NCI-H1694 (cell line): ENCODE measurements at regions not wholly inside any gene's neighbourhood (a gene's known extent, or its start where the extent isn't known, plus 50 kb on each side); places are given as distances from the start of the nearest gene placed in this dataset.
A peak's percentile ranks its signal among the peaks of the same experiment; 100 is the strongest.
"Not testable (repeated sequence)": the region's sequence is repeated elsewhere in the genome, so short reads cannot be mapped to it uniquely, and the experiment has no call there.

Source experiments
- DNase-seq: peaks from one replicate; lab custom pipeline; 2025; lab: John Stamatoyannopoulos, UW

DNA sequence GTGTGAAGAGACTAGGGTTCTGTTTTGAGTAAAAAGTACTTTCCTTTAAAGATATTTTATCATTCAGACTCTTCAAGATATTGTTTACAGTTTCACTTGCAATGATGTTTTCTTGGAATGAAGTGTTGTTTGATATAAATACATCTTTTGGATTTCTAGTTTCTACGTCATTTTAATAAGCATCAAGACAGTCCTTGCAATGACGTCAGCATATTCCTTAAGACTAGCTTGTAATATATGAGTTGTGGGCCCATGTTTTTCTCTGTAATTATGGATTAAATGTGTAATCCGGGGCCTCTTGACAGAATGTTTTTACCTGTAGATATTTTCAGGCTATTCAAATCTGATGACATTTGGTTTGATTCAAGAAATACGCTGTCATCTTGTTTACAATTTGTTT is 66.1 kb downstream of the RBMX2 start:
- DNase-seq: no peak

- DNase-seq: no peak
These were observed 66.7 kb downstream of the RBMX2 start for GRCh38 chrX:130468395-130468923.

DNA sequence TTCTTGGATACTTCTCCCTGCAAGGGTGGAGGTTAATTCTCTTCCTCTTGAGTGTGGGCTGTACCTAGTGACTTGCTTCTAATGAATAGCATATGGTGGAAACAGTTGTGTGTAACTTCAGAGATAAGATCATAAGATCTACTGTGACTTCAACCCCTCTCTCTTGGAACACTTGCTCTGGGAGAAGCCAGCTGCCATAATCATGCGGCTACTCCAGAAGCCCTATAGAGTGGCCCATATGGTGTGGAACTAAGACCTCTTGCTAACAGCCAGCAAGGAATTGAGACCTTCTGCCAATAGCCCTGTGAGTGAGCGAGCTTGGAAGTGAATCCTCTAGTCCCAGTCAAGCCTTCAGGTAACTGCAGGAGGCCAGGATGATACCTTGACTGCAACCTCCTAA is 81.1 kb downstream of the RBMX2 start:
- DNase-seq: no peak

GRCh38 chrX:130485870-130486269 is 84.1 kb downstream of the RBMX2 start:
- DNase-seq: no peak

GRCh38 chrX:130495502-130495901 is 93.7 kb downstream of the RBMX2 start:
- DNase-seq: not testable (repeated sequence)

- no peak for DNase-seq
These were observed 95.7 kb downstream of the RBMX2 start for GRCh38 chrX:130497531-130497930.

GRCh38 chrX:130498653-130499274 is 97.0 kb downstream of the RBMX2 start:
- no peak for DNase-seq

- DNase-seq: no peak
These were observed 100.3 kb downstream of the RBMX2 start for GRCh38 chrX:130502016-130502570.

DNA sequence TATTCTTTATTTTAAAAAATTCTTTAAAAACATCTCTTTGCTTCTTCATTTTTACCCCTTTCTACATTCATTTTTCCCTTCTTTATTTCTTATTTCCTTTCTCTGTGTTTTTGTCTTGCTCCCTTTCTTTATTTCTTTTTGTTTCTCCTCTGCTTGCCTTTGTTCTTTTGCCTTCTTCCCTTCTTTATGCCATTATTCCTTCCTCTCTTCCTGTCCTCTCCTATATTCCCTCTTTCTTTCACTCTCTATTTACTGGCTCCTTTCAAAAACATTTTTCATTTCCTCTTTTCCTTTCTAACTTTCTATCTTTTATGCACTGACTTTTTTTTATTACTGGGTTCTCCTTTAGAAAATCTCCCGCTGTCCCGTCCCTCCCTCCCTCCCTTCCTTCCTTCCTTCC is 102.2 kb downstream of the RBMX2 start:
- DNase-seq: no peak

DNA sequence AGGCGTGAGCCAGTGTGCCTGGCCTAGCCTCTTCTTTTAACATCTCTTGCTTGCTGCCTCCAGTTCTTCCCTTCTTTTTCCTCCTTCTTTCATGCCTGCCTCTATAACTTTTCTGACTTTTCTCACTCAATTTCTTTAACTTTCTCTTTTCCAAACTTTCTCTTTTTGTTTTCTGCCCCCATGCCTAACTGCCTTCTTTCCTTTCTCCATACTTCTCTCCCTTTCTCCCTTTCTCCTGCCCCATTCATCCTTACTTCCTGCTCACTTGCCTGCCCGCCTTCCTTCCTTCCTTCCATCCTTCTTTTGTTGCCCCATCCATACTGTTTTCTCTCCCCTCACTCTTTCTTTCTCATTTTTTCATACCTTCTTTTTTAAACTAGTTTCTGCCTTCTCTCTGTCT is 105.2 kb downstream of the RBMX2 start:
- DNase-seq: no peak

DNA sequence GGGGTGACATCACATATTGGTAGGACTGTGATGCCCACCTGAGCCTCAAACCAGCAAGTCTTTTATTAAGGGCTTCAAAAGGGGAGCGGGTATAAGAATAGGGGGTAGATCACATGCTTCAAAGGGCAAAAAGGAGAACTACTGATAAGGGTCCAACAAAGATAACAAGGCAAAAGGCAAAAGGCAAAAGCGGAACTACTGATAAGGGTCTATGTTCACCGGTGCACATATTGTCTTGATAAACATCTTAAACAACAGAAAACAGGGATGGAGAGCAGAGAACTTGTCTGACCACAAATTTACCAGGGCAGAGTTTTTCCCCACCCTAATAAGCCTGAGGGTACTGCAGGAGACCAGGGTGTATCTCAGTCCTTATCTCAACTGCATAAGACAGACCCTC is 110.7 kb downstream of the RBMX2 start:
- not testable (repeated sequence) for DNase-seq

DNA sequence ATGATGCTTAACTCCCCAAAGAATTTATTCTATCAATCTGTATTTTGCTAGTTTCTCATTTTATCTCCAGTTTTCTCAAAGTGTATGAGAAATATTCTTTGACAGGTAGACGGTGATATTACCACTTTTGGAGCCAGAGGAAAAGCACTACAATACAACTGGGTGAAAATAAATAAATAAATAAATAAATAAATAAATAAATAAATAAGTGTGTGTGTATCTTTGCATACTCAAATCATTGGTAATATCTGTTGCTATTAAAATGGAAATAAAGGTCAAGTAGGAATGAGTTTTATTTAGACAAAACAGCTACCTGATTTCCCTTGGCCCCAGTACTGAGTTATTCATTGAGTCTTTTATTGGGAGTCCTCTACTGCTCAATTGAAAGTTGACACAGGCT is 114.3 kb downstream of the RBMX2 start:
- DNase-seq: no peak

DNA sequence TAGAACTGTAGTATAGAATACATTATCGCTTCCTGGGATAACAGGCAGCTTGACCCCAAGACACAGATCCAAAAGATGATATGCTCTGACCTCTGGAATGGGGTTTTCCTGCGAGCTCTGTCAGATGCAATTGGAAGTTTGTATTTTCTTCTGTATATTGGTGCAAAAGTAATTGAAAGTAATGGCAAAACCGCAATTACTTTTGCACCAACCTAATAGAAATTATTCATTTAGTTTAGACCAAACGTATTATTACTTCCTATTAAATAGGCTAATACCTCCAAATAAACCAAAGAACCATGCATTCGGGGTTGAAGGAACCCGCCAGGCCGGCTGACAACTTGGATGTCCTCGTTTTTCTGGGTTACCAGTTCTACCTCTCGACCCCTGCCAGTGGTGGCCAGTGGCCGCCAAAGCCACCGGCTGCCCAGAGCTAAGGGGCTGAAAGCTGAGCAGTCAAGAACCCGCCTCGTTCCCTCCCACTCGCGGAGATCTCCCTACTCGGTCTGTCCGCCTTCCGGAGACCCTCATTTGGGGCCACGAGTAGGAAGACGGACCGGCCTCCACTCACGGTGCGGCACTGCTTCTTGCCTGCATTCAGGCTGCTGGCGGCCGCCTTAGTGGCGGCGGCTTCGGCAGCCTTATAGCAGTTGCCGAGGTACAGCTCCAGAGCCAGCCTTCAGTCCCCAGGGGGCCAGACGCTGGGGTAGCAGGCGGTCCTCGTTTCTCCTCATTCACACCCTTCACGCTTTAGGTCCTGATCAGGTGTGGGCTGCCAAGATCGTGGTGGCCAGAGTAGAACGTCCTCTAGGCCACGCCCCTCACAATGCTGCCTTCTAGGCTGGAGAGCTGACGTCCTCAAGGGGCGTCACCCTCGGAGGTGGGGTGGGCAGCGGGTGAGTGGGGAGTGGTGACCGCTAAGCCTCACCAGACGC is 121.9 kb downstream of the RBMX2 start:
- no peak for DNase-seq

- no peak for DNase-seq
These were observed 122.8 kb downstream of the RBMX2 start for GRCh38 chrX:130524476-130525194.

DNA sequence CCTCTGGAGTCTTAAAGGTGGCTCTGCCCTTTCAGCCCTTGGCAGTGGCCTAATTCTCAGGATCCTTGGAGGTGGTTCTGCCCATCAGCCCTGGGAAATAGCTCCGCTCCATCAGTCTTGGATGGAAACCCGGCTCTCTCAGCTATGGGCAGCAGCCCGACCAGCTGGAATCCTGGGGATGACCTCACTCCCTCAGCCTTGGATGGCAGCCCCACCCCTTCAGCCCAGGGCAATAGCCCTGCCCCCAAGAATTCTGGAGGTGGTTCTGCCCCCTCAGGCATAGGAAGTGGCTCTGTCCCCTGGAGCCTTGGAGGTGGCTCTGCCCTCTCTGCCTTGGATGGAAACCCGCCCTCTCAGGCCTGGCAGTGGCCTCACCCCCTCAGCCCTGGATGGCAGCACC is 127.7 kb downstream of the RBMX2 start:
- no peak for DNase-seq

GRCh38 chrX:130531066-130531465 is 129.3 kb downstream of the RBMX2 start:
- no peak for DNase-seq

DNA sequence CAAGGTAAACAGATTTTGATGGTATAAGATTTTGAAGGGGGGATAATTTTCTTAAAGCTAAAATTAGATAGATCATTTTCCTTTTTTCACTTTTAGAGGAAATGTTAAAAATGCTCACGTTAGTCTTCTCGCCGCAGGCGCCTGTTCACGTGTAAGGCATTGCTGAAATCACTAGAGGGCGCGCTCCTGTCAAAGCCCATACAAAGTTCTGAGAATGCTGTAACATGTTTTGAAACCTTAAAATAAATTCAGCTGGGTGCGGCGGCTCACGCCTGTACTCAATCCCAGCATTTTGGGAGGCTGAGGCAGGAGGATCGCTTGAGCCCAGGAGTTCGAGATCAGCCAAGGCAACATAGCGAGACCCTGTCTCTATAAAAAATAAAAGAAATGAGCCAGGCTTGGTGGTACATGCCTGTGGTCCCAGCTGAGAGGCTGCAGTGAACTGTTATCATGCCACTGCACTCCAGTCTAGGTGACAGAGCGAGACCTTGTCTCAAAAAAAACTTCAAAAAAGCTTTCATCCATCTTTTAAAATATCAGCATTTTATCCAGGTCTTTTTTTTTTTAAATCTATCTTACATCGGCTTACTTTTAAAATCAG is 138.0 kb downstream of the RBMX2 start:
- DNase-seq: peak; percentile 55

- no peak for DNase-seq
These were observed 142.0 kb downstream of the RBMX2 start for GRCh38 chrX:130543603-130544325.

DNA sequence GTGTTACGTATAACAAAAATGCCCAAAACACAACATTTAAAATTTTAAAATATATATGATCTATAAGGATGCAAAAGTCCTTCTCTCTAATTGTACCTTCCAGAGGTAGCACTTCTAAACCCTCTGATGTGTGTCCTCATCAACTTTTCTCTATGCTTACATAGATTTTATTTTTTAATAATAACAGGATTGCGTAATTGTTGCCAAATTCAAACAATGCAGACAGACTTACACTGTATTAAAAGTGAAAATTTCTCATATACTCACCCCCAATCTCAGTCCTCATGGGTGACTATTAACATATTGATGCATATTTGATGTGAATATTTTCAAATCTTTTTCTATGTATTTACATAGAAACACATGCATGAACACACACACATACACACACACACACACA is 144.0 kb downstream of the RBMX2 start:
- DNase-seq: no peak

DNA sequence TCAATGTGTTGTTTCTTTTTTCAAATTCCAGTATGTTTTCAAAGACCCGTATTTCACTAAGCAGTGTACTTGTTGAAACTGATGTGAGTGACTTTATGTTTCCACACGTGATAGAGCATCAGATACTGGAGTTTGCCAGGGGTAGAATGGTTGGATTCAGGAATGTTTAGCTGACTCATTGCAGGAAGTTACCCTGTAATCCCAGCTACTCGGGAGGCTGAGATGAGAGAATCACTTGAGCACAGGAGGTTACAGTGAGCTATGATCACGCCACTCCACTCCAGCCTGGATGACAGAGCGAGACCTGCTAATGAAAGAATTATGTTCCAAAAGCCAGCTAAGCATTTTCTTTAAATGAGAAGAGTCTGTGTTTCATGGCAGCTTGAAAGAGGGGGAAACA is 147.6 kb downstream of the RBMX2 start:
- not testable (repeated sequence) for DNase-seq

DNA sequence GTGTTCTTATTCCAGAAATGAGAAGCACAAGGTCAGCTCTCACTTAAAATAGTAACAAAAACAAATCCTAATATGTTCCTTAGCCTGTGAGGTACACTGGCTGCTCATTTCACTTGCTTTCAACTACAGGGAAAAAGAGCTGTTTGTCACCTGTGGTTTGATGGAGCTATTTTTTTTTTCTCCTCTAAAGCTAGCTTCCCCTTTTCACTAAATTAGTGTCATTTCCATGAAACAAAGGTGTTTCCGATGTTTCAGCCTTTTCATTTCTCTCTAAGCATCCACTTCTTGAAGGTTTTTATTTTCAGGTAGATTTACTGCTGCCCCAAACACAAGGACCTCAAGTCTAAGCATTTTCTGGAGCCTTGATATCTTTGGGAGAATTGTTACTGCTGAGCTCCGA is 148.6 kb downstream of the RBMX2 start:
- DNase-seq: no peak
